KMS-11 (cell line): ENCODE measurements at regions not wholly inside any gene's neighbourhood (a gene's known extent, or its start where the extent isn't known, plus 50 kb on each side); places are given as distances from the start of the nearest gene placed in this dataset.

Experiments used
- H2AFZ ChIP-seq: fragments of 200-600 bp; sonication (generic); 2 replicates; pipeline ENCODE4 v1.6.1; 2016; ENCODE audit warnings: antibody characterized with exemption, mixed run types, low read depth
- H3K27ac ChIP-seq: fragments of 200-600 bp; sonication (generic); 2 replicates; pipeline ENCODE4 v1.6.1; 2016; ENCODE audit warnings: mild to moderate bottlenecking, mixed run types
- H3K27me3 ChIP-seq: fragments of 200-600 bp; sonication (generic); 2 replicates; pipeline ENCODE4 v1.6.1; 2017; ENCODE audit warnings: mild to moderate bottlenecking, low read depth, mixed run types, moderate library complexity; ENCODE audit not compliant: insufficient read depth
- H3K36me3 ChIP-seq: fragments of 200-600 bp; sonication (generic); 2 replicates; pipeline ENCODE4 v1.6.1; 2017; ENCODE audit warnings: mild to moderate bottlenecking, mixed run types; ENCODE audit not compliant: insufficient read depth
- H3K4me1 ChIP-seq: fragments of 200-600 bp; sonication (generic); 2 replicates; pipeline ENCODE4 v1.6.1; 2016; ENCODE audit warnings: mild to moderate bottlenecking, low read depth, mixed run types; ENCODE audit not compliant: poor library complexity, severe bottlenecking
- H3K4me2 ChIP-seq: fragments of 200-600 bp; sonication (generic); 2 replicates; pipeline ENCODE4 v1.7.0; 2016; ENCODE audit warnings: mild to moderate bottlenecking, mixed run types
- H3K4me3 ChIP-seq: fragments of 200-600 bp; sonication (generic); IDR thresholded peaks from 2 replicates; pipeline ENCODE4 v1.6.1; 2017; ENCODE audit warnings: low read depth, low read length, mixed read lengths; ENCODE audit not compliant: insufficient read depth
- H3K79me2 ChIP-seq: fragments of 200-600 bp; sonication (generic); 2 replicates; pipeline ENCODE4 v1.6.1; 2016; ENCODE audit warnings: low read depth, mixed run types; ENCODE audit not compliant: insufficient read depth
- H3K9ac ChIP-seq: fragments of 200-600 bp; sonication (generic); 2 replicates; pipeline ENCODE4 v1.6.1; 2016; ENCODE audit warnings: mild to moderate bottlenecking, mixed run types
- H4K20me1 ChIP-seq: fragments of 200-600 bp; sonication (generic); 2 replicates; pipeline ENCODE4 v1.6.1; 2016; ENCODE audit warnings: mild to moderate bottlenecking, mixed run types; ENCODE audit not compliant: insufficient read depth
- CTCF ChIP-seq: fragments of 200-600 bp; sonication (generic); conservative IDR thresholded peaks from 2 replicates; pipeline ENCODE4 v1.6.1; 2017; ENCODE audit warnings: low read depth, mild to moderate bottlenecking, antibody characterized with exemption, low read length, moderate library complexity, mixed read lengths

- no peaks in the 10 kb centered on the region for H3K36me3 ChIP-seq
- H3K4me2 ChIP-seq = no peak overlapping the region
- H3K4me3 ChIP-seq = no peak overlapping the region
- no peak overlapping the region for H3K9ac ChIP-seq
- no peaks in the 10 kb centered on the region for H3K79me2 ChIP-seq
- no peak overlapping the region for H2AFZ ChIP-seq
- no peaks in the 10 kb centered on the region for H3K27me3 ChIP-seq
- H3K27ac ChIP-seq = no peak overlapping the region
- no peaks in the 10 kb centered on the region for H3K4me1 ChIP-seq
- TF ChIP-seq CTCF = no peak
- H4K20me1 ChIP-seq = no peaks in the 10 kb centered on the region
These were observed 289.2 kb downstream of the NDUFA10 start for GRCh38 chr2:239735829-239736357.

- Histone ChIP-seq H3K4me2 (no peak overlapping the region), H3K27ac (no peak overlapping the region), H3K9ac (no peak overlapping the region), H4K20me1 (no peaks in the 10 kb centered on the region), H3K79me2 (no peaks in the 10 kb centered on the region), H3K4me3 (no peak overlapping the region), H3K27me3 (no peaks in the 10 kb centered on the region), H3K36me3 (no peaks in the 10 kb centered on the region), H2AFZ (no peak overlapping the region), H3K4me1 (no peaks in the 10 kb centered on the region)
- no peak for TF ChIP-seq CTCF
These were observed 289.9 kb downstream of the NDUFA10 start for GRCh38 chr2:239735131-239735828.

GRCh38 chr2:239734436-239735005, 290.6 kb downstream of the NDUFA10 start:
- Histone ChIP-seq H4K20me1 (no peaks in the 10 kb centered on the region), H2AFZ (no peak overlapping the region), H3K27ac (no peak overlapping the region), H3K4me2 (no peak overlapping the region), H3K36me3 (no peaks in the 10 kb centered on the region), H3K27me3 (peaks cover 3% of the 10 kb centered on the region; the same call in 1 of the 2 replicates), H3K79me2 (no peaks in the 10 kb centered on the region), H3K4me3 (no peak overlapping the region), H3K9ac (no peak overlapping the region), H3K4me1 (no peaks in the 10 kb centered on the region)
- TF ChIP-seq CTCF = no peak

- no peaks in the 10 kb centered on the region for H3K36me3 ChIP-seq
- no peak for TF ChIP-seq CTCF
These were observed 292.5 kb downstream of the NDUFA10 start for GRCh38 chr2:239732666-239733010.

More at GRCh38 chr2:239732666-239733010, 292.5 kb downstream of the NDUFA10 start:
- H3K9ac ChIP-seq = no peak overlapping the region
- no peaks in the 10 kb centered on the region for H3K4me1 ChIP-seq
- no peak overlapping the region for H2AFZ ChIP-seq
- no peak overlapping the region for H3K27ac ChIP-seq
- no peaks in the 10 kb centered on the region for H4K20me1 ChIP-seq
- no peaks in the 10 kb centered on the region for H3K79me2 ChIP-seq
- no peak overlapping the region for H3K4me3 ChIP-seq
- H3K4me2 ChIP-seq = no peak overlapping the region
- peaks cover 5% of the 10 kb centered on the region; the same call in 1 of the 2 replicates for H3K27me3 ChIP-seq
